ENCODE measurements at regions not wholly inside any gene's neighbourhood (a gene's known extent, or its start where the extent isn't known, plus 50 kb on each side); places are given as distances from the start of the nearest gene placed in this dataset.
A peak's percentile ranks its signal among the peaks of the same experiment; 100 is the strongest.
"Not testable (repeated sequence)": the region's sequence is repeated elsewhere in the genome, so short reads cannot be mapped to it uniquely, and the experiment has no call there.

DNA sequence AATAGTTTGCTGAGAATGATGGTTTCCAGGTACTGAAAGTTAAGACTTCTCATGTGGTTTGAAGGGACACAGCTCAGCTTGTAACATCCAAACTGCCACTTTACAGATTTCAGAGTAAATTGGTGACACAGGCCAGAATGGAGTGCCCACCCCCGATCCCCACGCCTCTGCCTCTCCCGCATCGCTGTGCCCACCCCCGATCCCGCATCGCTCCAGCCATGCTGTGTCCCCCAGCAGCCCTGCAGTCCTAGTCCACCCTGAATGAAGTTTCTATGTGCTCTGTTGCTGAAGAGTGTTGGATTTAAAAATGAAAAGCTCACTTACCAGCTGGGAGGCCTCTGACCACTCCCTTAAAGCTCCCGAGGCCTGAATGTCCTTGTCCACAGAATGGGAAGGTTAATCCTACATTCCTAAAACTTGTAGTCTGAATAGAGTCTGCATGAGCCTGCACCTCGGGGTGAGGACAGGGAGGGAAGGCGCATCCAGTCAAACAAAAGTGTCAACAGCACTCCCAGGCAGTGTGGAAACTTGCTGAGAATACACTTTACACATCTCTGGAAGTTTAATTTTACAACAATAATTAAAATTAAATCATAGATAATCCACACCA is 176.4 kb upstream of the ID2 start:
- DNase-seq, result no peak

DNA sequence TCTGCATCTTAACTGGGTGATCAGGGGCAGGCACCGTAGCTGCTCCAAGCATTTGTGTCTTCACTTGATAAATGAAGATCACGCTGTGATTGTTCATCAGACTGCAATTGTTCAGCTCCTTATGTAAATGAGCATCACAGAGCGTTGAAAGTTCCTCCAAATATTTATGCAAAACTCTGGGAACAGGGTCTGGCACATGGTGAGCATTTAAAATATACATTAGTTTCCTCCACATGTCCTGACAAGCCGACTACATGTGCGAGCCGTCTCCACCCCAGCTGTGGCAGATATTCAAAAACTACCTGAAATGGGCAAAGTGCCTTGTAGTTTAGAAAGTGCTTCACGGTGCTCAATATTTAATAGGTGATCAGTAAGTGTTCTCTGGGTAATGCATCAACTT is 175.1 kb upstream of the ID2 start:
- DNase-seq, result no peak

DNA sequence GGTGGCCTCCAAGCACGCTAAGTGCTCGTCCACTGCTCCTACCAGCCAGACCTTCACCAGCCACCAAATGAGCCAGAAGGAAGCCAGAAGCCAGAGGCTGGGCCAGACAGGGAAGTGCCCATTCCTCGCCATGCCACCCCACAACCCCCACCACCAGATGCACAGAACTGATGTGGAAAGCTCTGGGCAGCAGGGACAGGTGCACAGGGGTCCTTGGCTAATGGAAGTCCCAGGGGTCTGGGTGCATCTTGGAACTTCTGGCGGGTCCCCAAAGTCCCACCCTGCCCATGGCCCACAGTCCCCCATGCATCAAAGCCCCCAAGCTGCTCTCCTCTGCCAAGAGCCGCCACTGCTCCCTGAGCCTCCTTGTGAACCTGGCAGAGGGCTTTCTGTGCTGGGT is 173.1 kb upstream of the ID2 start:
- no peak for DNase-seq

DNA sequence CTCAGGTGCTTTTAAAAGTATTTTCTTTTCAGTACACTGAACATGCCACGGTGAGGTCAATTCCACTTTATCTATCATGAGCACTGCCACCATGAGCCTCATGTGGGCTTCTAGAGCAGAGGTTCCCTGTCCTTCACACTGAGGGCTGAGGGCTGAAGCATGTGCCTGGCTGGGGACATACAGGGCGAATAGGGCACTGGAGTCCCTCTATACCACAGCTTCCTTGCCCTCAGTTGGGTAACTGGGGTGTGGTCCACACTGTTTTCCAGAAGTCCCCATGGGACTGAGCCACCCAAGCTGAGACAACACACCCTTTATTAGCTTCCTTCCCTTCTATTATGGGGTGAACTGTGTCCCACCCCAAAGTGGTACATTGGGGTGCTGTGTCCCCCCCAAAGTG is 172.2 kb upstream of the ID2 start:
- DNase-seq, result no peak

DNA sequence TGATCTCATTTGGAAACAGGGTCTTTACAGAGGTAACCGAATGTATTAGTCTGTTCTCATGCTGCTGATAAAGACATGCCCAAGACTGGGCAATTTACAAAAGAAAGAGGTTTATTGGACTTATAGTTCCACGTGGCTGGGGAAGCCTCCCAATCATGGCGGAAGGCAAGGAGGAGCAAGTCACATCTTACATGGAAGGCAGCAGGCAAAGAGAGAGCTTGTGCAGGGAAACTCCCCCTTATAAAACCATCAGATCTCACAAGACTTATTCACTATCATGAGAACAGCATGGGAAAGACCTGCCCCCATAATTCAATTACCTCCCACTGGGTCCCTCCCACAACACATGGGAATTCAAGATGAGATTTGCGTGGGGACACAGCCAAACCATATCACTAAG is 171.8 kb upstream of the ID2 start:
- DNase-seq, result not testable (repeated sequence)

DNA sequence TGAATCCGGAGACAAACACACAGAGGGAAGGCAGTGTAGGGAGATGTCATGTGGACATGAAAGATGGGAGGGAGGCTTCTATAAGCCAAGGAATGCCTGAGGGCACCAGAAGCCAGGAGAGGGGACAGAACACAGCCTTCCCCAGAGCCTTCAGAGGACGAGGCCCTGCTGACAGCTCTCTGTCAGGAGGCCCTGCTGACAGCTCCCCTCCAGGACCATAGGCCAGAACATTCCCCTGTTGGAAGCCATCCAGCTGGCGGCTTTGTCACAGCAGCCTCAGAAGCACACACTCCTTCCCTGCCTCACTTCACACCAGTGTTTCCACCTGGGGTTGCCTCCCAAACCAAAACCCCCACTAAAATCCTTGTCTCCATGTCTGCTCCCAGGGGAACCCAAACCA is 171.3 kb upstream of the ID2 start:
- no peak for DNase-seq

DNA sequence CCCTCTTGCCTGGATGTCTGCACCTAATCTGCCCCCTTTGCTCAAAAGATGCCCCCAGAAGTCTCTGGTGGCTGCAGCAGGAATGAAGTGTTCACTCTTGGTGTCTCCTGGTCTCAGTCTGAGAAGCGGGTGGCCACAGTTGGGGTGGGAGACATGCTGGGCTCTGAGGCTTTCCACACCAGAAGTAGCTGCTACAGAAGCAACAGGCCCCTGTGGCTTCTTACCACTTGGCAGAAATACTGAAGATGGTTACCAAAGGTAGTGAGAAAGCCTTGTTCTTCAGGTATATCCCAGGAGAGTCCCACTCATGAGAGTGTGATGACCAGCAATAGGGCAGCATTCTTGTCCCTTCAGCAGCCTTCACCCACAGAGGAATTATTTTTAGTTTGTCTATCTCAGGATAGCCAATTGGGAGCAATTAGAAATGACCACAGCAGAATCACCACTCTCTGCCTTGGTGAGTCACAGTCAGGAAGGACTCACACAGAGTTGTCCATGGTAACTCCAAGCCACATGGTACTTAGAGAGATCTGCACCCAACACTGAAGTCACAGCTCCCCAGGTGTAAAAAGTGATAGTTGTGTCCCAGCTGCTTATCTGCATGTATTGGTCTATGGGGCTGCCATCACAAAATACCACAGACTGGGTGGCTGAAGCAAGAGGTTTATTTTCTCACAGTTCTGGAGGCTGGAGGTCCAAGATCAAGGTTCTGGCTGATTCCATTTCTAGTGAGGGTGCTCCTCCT is 169.8 kb upstream of the ID2 start:
- DNase-seq, result peak; percentile 77

DNA sequence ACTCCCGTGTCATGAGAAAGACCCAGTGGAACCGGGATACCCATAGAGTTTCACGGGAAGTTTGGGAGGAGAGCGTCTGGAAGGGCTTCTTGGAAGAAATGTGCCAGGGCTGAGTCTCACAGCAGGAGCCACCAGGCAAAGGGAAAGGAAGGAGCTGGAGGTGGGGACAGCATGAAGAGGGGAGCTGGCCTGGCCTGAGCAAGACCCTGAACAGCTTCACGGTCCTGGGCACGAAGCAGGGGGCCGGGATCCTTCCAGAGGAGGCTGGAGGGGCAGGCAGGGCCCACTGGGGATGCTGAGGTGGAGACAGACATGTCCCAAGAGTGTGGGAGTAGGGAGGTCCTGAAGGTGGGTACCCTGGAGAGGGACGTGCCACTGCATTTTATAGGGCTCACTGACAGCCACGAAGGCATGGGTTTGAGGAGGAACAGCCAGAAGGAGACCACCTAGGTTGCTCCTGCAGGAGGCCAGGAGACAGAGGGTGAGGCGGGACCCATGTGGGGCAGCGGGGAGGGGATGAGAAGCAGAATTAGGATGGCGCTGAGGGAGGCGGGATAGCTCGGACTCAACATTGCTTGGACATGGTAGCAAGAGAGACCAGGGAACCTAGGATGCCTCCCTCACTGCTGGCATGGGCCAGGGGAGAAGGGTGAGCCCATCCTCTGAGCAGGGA is 168.1 kb upstream of the ID2 start:
- no peak for DNase-seq

DNA sequence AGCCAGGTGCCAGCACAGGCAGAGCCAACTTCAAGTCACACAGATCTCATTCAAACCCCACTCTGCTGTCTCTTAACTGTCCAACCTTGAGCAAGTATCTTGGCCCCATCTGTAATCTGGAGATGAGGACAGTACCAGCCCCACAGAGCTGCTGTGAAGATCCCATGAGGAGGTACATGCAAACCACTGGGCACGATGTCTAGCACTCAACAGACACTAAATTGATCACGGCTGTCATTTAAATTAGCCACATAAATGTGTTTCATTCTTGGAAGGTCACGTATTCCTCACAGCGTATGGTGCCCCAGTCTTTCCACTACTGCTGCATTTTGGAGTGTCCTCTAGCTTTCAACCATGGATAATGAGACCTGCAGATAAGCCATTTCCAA is 167.6 kb upstream of the ID2 start:
- DNase-seq, result no peak

DNA sequence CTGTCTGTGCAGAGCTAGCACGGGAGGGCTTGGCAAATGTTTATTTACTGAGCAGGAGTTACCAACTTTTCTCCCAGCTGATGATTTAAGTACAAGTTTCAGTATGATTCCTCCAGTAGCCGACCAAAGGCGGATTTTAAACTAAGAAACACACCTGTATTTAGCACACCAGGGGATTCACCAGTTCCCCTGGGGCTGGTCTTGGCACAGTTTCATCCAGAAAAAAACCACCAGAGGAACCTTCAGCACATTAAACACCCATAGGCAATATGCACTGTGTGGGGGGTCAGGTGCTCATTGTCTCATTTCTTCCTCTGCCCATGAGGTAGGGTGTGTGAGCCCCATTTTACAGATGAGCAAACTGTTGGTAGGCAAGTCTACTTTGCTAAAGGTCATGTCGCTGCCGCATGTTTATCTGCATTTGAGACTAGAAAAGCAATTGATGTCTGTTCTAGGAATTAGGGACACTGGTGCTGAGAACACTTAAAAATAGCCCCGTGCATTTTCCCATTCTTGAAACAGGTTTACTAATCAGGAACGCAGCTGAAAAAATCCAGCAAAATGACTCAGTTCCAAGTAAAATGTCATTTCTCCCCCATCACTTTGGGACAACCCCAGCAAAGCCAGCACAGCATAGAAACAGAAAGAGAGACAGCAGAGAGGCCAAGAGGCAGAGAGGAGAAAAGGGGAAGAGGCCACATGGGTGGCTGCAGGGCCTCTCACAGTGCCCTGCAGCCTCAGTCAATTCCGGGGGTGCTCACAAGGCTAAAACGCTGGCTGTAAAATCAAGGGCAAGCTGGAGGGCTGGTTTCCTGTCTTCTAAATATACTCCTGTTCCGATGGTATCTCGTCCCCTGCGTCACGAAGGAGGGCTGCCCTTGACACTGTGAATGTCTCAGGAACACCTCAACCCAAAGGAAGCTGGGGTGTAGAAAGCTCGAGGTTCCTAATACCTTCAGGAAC is 166.8 kb upstream of the ID2 start:
- DNase-seq, result peak; percentile 94

DNA sequence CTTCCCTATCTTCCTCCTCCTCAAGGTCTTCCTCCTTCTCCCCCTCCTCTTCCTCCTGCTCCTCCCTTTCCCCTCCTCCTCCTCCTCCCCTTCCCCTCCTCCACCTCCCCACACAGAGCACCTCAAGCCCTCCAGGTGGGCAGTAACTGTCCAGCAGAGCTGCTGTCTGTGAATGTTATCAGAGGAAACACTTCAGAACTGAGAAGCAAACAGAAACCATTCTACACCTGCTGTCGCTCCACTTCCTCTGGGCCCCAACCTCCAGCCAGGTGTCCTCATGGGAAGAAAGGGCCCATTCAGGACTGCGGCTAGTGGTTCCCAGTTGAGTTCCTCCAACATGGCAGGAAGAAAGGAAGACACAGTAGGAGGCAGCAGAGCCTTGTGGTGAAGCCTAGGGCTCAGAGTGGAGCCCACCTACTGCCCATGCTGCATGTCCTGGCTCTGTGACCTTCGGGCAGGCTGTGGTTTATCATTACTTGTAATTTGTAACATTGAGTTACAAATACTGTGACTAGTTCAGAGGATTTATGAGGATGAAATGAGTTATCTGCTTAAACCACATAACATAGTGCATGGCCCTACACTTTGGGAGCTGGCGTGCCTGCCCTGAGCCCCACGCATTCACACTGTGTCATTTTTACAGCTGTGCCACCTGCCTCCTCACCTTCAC is 165.9 kb upstream of the ID2 start:
- no peak for DNase-seq

DNA sequence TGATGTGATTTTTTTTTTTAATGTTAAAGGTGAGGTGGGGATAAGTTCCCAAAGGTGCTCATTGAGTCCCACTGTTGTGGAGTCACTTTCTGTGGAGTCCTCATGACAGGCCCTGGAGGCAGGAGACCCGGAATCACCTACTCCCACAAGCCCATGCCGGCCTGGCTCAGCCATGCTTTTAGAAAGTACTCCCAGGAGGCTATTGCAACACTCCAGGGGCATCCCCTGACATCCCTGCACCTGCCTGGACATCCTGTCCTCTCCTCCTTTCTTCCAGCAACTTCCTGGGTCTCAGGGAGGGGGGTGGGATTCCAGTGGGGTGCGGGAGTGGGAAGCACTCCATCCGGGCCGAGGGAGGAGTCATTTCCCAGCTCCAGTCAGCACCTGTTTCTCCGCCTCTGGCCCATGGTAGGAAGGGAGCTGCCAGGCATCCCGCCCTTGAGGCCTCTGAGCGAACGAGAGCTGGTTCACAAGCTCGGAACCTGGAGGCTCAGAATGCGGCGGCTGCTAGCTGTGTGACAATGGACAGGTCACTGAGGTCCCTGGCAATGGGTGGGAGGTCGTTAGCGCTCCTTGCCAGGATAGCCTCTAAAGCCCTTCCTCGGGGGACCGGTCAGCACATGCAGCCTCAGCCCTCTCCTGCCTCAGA is 163.9 kb upstream of the ID2 start:
- no peak for DNase-seq

DNA sequence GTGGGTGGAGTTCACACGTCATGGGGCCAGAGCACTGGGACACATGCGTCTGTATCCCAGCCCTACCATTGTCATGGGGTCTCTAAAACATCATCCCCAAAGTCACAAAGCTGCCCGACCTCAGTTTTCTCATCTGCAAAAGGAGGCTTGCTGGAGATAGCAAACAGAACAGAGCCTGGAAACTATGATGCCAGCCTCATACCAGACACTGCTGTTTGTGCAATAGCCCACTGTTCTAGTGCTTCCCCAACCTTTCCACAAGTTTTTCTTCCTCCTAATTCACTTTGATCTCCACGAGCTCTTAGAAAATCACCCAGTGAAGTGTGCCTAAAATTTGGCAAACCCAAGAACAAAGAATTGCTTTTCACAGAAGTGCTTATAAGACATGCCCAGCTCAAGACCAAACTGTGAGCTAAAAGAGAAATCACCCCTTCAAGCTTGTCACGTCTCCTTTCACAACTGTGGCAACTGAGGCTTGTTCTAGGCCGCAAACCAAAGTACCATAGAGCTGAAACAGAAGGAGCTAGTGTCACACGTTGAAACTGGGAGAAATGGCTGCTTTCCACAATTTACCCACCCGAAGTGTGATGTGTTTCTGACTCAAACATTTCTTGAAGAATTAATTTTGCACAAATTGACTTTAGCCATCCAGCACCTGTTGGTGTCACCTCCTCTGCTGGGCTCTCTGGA is 162.7 kb upstream of the ID2 start:
- DNase-seq, result peak; percentile 77

DNA sequence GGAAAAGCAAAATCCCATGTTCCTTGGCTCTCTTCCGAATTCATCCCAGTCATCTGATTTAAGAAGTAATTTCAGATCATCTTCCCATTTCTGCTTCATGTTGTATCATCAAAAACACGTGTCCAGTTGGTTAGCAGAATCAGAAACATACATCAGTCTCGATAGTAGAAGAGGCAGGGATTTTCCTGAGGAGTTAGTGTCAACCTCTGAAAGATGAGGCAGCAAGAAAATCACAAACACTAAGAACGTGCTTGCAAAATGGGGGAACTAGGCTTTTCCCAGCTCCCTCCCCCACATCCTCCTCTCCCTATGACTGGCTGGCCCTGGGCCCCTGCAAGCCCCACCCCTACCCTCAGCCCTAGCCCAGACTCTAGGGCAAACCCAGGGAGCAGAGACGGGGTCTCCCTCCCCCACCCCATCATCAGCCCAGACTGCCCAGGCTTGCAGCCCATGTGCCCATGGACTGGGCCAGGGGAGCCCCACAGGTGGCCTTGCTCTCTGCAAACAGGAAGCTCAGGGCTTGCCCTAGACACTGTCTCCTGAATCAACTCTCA is 161.0 kb upstream of the ID2 start:
- DNase-seq, result peak; percentile 93

DNA sequence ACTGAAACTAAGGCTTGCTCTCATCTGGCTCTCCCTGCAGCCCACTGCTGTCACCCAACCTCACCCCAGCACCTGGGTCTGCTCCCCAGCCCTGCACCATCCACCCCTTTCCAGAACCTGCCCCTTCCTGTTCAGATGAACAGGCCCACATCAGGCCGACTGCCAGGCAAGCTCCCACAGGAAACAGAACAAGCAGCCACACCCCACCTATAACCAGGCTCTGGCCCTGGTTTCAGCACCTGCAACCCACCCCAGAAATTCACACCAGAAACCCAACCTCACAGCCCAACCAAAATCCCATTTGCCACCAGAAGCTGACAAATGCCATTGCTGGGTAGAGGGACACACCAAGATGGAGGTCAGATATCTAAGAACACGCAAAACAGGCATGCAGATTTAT is 159.2 kb upstream of the ID2 start:
- no peak for DNase-seq

DNA sequence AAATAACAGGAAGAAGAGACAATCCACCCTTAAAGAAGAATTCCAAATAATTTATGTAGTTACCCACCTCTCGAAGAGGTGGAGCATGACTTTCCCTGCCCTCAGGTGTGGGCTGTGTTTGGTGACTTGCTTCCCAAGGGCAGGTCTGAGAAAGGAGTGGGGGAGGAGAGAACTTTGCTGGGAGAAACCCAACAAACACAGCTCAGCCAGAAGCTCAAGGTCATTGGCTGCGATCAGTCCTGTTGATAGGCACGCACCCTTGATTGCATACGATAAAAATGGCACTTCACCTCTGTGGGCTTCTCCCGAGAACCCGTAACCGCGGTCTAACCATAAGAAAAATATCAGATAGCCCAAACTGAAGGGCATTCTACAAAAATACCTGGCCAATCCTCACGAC is 157.5 kb upstream of the ID2 start:
- no peak for DNase-seq

DNA sequence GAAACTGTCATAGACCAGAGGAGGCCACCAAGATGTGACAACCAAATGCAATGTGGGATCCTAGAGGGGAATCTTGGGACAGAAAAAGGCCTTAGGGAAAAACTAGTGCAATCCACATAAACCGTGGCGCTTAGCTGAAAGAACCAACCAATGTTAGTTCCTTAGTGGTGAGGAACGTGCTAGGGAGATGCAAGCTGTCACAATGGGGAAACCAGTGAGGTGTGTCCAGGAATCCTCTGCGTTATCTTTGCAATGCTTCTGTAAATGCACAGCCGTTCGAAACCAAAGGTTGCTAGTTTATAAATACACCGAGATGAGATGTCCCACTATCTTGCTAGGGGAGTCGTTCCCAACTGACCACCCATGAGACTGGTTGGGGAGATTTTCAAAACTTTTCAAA is 157.0 kb upstream of the ID2 start:
- DNase-seq, result no peak

DNA sequence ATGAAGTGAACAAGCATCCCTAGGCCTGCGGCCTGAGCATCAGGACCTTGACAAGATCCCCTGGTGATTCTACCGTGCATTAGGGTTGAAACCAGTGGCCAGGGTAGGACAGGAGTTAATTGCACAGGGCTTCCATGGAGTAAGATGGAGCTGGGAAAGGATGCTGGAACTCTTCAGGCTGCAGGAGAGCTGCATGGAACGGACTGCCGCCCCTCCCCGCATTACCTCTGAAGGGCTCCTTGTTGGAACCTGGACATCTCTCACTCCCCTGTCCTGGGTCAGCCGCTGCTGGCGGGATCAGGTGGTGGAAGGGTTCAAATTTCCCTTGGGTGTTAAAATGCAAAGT is 156.6 kb upstream of the ID2 start:
- DNase-seq, result no peak

DNA sequence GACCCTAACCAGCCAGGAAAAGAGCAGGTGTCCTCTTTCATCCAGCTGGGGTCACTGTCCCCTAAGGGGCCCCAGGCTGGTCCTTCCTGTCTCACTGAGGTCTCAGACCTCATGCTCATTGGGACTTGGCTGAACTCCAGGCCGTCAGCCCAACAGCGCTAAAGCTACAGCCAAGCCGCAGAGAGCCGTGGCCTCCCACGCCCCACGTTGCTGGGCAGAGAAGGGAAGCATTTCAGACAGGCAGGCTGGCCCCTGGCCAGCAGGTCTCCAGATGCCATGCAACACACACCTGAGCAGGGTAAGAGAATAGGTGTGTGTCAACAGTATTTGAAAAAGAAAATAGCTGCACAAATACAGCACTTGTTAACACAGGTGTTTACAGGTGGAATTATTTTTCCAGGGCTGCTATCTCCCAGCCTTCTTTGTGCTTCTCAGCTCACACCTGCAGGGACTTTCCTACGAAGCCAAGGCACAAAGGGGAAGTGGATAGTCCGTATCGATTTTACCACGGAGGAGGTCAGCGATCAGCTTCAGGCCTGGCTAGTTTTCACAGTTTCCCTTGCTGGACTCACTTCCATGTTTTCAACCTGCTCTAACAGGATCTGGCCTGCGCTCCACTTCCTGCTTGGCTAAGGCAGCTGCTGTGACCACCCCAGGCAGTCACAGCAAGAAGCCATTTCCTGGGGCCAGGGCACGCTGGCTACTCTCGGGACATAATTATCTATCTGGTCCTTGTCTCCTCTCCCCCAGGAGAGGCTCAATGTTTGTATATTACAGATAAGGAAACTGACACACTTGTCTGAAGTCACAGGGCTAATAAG is 156.1 kb upstream of the ID2 start:
- DNase-seq, result peak; percentile 72

DNA sequence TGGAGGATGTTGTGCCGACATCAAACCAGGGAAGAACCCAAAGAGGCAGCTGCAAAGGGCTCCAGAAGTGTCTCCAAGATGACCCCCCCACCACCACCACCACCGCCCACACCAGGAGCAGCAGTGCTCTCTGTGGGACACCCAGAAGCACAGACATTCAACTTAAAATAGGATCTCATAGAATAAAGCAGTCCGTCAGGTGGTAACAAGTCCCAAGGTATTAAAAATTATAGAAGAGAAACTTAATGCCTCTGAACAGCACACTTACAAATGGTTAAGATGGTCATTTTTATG is 155.5 kb upstream of the ID2 start:
- no peak for DNase-seq

DNA sequence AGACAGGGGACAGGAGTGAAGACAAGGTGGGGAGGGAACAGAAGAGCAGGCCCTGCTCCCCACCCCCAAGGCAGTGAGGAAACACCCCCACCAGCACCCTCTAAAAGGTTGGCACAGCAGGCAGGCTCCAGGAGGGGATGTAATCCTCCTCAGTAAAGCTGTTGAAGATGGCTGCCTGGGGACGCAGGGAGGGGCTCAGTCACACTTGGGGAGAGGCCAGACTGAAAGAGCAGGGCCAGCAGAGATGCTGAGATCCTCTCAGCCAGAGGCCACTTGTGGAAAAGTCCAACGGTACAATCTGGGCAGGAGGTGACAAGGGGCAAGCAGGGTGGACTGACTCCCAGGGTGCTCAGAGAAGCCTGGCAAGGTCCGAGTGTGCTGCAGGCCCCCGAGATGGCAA is 154.8 kb upstream of the ID2 start:
- DNase-seq, result no peak

Data from suppressor macrophage treated with lipopolysaccharide for 4 hours (primary cell).